ENCODE measurements at regions not wholly inside any gene's neighbourhood (a gene's known extent, or its start where the extent isn't known, plus 50 kb on each side); places are given as distances from the start of the nearest gene placed in this dataset.

DNA sequence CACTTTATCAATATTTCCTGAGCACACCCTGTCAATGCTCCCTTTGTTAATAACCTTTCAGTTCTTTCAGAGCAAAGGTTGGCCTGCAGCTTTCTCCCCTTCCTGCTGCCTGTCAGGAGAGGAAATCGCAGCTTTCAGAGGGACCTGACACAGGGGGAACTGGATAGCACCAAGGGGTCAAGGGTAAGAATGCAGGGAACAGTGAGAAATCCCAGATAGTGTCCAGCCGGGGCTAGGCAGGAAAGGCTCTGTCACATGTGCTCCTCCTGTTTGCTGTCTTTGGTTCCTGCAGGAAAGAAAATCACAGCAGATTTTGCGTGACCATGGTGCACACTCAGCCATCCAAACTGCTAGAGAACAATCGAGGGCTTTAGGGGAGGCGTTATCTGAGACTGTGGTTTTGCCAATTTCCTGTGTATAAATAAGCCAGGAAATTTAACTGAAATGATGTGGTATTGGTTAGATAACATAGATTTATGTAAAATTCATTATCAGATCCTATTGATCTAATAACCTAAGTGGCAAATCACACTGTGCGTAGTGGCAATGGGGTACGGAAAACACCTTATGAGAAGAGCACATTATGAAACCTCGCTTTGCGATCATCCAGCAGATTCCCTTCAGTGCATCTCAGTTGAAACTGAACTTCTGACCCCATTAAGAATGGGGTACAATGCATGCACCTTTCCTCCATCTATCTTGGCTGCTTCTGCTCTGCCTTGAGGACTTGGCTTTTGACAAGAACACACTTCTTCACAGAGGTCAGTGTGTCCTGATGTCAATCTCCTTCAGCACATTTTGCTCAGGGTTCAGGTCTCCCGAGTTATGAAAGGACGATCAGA lies 178.0 kb downstream of the ICOS start:
- TF ChIP-seq, protein P1, sequence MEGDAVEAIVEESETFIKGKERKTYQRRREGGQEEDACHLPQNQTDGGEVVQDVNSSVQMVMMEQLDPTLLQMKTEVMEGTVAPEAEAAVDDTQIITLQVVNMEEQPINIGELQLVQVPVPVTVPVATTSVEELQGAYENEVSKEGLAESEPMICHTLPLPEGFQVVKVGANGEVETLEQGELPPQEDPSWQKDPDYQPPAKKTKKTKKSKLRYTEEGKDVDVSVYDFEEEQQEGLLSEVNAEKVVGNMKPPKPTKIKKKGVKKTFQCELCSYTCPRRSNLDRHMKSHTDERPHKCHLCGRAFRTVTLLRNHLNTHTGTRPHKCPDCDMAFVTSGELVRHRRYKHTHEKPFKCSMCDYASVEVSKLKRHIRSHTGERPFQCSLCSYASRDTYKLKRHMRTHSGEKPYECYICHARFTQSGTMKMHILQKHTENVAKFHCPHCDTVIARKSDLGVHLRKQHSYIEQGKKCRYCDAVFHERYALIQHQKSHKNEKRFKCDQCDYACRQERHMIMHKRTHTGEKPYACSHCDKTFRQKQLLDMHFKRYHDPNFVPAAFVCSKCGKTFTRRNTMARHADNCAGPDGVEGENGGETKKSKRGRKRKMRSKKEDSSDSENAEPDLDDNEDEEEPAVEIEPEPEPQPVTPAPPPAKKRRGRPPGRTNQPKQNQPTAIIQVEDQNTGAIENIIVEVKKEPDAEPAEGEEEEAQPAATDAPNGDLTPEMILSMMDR (IDR thresholded peaks at IDR 0.05), result no peak
- no peak for TF ChIP-seq POLR2A (IDR thresholded peaks at IDR 0.05)
